ENCODE measurements at regions not wholly inside any gene's neighbourhood (a gene's known extent, or its start where the extent isn't known, plus 50 kb on each side); places are given as distances from the start of the nearest gene placed in this dataset.
"Not testable (repeated sequence)": the region's sequence is repeated elsewhere in the genome, so short reads cannot be mapped to it uniquely, and the experiment has no call there.

DNA sequence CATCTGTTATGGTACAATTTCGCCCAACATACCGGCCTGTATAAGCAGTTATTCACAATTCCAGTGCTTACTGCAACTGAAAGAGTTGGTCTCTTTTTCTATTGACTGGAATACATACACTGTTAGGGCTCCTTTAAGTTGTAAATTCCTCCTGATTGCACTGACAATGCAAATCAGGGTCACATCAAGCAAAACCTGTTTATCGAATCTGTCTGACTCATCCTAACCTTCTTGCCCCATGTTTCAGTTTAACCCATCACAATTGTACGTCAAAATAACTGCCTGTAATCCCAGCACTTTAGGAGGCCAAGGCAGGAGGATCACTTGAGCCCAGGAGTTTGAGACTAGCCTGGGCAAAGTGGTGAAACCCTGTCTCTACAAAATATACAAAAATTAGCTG lies 105.8 kb upstream of the NBPF11 start:
- TF ChIP-seq, protein P1, sequence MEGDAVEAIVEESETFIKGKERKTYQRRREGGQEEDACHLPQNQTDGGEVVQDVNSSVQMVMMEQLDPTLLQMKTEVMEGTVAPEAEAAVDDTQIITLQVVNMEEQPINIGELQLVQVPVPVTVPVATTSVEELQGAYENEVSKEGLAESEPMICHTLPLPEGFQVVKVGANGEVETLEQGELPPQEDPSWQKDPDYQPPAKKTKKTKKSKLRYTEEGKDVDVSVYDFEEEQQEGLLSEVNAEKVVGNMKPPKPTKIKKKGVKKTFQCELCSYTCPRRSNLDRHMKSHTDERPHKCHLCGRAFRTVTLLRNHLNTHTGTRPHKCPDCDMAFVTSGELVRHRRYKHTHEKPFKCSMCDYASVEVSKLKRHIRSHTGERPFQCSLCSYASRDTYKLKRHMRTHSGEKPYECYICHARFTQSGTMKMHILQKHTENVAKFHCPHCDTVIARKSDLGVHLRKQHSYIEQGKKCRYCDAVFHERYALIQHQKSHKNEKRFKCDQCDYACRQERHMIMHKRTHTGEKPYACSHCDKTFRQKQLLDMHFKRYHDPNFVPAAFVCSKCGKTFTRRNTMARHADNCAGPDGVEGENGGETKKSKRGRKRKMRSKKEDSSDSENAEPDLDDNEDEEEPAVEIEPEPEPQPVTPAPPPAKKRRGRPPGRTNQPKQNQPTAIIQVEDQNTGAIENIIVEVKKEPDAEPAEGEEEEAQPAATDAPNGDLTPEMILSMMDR (IDR thresholded peaks at IDR 0.05 in 2 of 3, conservative IDR thresholded peaks at IDR 0.05 in 1 of 3; ENCODE audit: control insufficient read depth in 2 of 3, extremely low read depth in 1 of 3, insufficient read depth in 1 of 3, low read depth in 3 of 3, low read length in 3 of 3) = not testable (repeated sequence)
- not testable (repeated sequence) for TF ChIP-seq TARDBP (IDR thresholded peaks at IDR 0.05; ENCODE audit: borderline replicate concordance); PAX5 (IDR thresholded peaks at IDR 0.05; ENCODE audit: borderline replicate concordance, low read depth, low read length); JUND (IDR thresholded peaks at IDR 0.05; ENCODE audit: low read depth, low read length); CBX3 (IDR thresholded peaks at IDR 0.05; ENCODE audit: borderline replicate concordance, low read depth); POLR2A (IDR thresholded peaks at IDR 0.05; ENCODE audit: low read depth, low read length); TCF12 (IDR thresholded peaks at IDR 0.05; ENCODE audit: low read depth, low read length)
- TF ChIP-seq, protein P2, sequence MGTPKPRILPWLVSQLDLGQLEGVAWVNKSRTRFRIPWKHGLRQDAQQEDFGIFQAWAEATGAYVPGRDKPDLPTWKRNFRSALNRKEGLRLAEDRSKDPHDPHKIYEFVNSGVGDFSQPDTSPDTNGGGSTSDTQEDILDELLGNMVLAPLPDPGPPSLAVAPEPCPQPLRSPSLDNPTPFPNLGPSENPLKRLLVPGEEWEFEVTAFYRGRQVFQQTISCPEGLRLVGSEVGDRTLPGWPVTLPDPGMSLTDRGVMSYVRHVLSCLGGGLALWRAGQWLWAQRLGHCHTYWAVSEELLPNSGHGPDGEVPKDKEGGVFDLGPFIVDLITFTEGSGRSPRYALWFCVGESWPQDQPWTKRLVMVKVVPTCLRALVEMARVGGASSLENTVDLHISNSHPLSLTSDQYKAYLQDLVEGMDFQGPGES (IDR thresholded peaks at IDR 0.05) = not testable (repeated sequence)
- TF ChIP-seq, protein P3, sequence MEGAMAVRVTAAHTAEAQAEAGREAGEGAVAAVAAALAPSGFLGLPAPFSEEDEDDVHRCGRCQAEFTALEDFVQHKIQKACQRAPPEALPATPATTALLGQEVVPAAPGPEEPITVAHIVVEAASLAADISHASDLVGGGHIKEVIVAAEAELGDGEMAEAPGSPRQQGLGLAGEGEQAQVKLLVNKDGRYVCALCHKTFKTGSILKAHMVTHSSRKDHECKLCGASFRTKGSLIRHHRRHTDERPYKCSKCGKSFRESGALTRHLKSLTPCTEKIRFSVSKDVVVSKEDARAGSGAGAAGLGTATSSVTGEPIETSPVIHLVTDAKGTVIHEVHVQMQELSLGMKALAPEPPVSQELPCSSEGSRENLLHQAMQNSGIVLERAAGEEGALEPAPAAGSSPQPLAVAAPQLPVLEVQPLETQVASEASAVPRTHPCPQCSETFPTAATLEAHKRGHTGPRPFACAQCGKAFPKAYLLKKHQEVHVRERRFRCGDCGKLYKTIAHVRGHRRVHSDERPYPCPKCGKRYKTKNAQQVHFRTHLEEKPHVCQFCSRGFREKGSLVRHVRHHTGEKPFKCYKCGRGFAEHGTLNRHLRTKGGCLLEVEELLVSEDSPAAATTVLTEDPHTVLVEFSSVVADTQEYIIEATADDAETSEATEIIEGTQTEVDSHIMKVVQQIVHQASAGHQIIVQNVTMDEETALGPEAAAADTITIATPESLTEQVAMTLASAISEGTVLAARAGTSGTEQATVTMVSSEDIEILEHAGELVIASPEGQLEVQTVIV (IDR thresholded peaks at IDR 0.05; ENCODE audit: borderline replicate concordance, partially characterized antibody) = not testable (repeated sequence)
- TF ChIP-seq, protein P4, sequence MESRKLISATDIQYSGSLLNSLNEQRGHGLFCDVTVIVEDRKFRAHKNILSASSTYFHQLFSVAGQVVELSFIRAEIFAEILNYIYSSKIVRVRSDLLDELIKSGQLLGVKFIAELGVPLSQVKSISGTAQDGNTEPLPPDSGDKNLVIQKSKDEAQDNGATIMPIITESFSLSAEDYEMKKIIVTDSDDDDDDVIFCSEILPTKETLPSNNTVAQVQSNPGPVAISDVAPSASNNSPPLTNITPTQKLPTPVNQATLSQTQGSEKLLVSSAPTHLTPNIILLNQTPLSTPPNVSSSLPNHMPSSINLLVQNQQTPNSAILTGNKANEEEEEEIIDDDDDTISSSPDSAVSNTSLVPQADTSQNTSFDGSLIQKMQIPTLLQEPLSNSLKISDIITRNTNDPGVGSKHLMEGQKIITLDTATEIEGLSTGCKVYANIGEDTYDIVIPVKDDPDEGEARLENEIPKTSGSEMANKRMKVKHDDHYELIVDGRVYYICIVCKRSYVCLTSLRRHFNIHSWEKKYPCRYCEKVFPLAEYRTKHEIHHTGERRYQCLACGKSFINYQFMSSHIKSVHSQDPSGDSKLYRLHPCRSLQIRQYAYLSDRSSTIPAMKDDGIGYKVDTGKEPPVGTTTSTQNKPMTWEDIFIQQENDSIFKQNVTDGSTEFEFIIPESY (IDR thresholded peaks at IDR 0.05) = not testable (repeated sequence)
